Subcutaneous abdominal adipose tissue (tissue), 5 donors: ENCODE measurements at regions not wholly inside any gene's neighbourhood (a gene's known extent, or its start where the extent isn't known, plus 50 kb on each side); places are given as distances from the start of the nearest gene placed in this dataset.

Experiments
- H3K27ac ChIP-seq: one replicate; pipeline ENCODE4 v1.7.0; 2013; ENCODE audit warnings: low read depth, mild to moderate bottlenecking, inconsistent platforms, low read length, moderate library complexity
- H3K27me3 ChIP-seq, 5 donors: one replicate each; pipeline ENCODE4 v1.7.0; 2013; ENCODE audit warnings: low read length in 5 of 5, inconsistent platforms in 1 of 5; ENCODE audit not compliant: control insufficient read depth in 5 of 5, insufficient read depth in 4 of 5
- H3K36me3 ChIP-seq, 5 donors: one replicate each; pipeline ENCODE4 v1.7.0; 2013; ENCODE audit warnings: low read length in 5 of 5; ENCODE audit not compliant: control insufficient read depth in 5 of 5, insufficient read depth in 5 of 5
- H3K4me1 ChIP-seq, 5 donors: one replicate each; pipeline ENCODE4 v1.7.0; 2013; ENCODE audit warnings: low read length in 5 of 5, mild to moderate bottlenecking in 3 of 5, moderate library complexity in 1 of 5; ENCODE audit not compliant: control insufficient read depth in 5 of 5, insufficient read depth in 5 of 5
- H3K4me3 ChIP-seq, 5 donors: one replicate each; pipeline ENCODE4 v1.7.0; 2013; ENCODE audit warnings: low read length in 5 of 5, low read depth in 1 of 5
- H3K9ac ChIP-seq, 5 donors: one replicate each; pipeline ENCODE4 v1.7.0; 2013; ENCODE audit warnings: low read length in 5 of 5, mild to moderate bottlenecking in 4 of 5, moderate library complexity in 3 of 5
- H3K9me3 ChIP-seq, 5 donors: one replicate each; pipeline ENCODE4 v1.7.0; 2013; ENCODE audit warnings: low read length in 5 of 5; ENCODE audit not compliant: control insufficient read depth in 5 of 5
- donor health status: healthy.
- donor health status: healthy.
- donor health status: healthy.
- donor health status: healthy.
- donor health status: healthy.

- Histone ChIP-seq H3K36me3 (no peaks in the 10 kb centered on the region), H3K4me1 (no peaks in the 10 kb centered on the region), H3K27ac (no peak overlapping the region), H3K4me3 (no peak overlapping the region), H3K27me3 (peaks cover 3 to 13% (median 10%) of the 10 kb centered on the region in 5 donors), H3K9me3 (peaks cover 0 to 2% (median 0%) of the 10 kb centered on the region in 5 donors), H3K9ac (no peak overlapping the region)
Observed at GRCh38 chr15:29405564-29405963, 135.9 kb upstream of the NSMCE3 start.

GRCh38 chr15:29403772-29404171, 134.2 kb upstream of the NSMCE3 start:
- Histone ChIP-seq H3K9ac (no peak overlapping the region), H3K4me1 (no peaks in the 10 kb centered on the region), H3K27me3 (peaks cover 3 to 13% (median 10%) of the 10 kb centered on the region in 5 donors), H3K9me3 (peaks cover 0 to 2% (median 0%) of the 10 kb centered on the region in 5 donors), H3K4me3 (no peak overlapping the region), H3K27ac (no peak overlapping the region), H3K36me3 (no peaks in the 10 kb centered on the region)

- H3K9ac ChIP-seq: no peak overlapping the region
- H3K4me3 ChIP-seq: no peak overlapping the region
- peaks cover 0 to 2% (median 0%) of the 10 kb centered on the region in 5 donors for H3K9me3 ChIP-seq
- H3K27me3 ChIP-seq: peaks cover 3 to 13% (median 10%) of the 10 kb centered on the region in 5 donors
- H3K36me3 ChIP-seq: no peaks in the 10 kb centered on the region
- no peak overlapping the region for H3K27ac ChIP-seq
- H3K4me1 ChIP-seq: no peaks in the 10 kb centered on the region
Observed at GRCh38 chr15:29401644-29402043, 132.0 kb upstream of the NSMCE3 start.

GRCh38 chr15:29400701-29401100, 131.1 kb upstream of the NSMCE3 start:
- H3K27ac ChIP-seq: no peak overlapping the region
- no peaks in the 10 kb centered on the region for H3K4me1 ChIP-seq
- peaks cover 3 to 13% (median 10%) of the 10 kb centered on the region in 5 donors for H3K27me3 ChIP-seq
- H3K4me3 ChIP-seq: no peak overlapping the region
- H3K9ac ChIP-seq: no peak overlapping the region
- peaks cover 0 to 2% (median 0%) of the 10 kb centered on the region in 5 donors for H3K9me3 ChIP-seq
- no peaks in the 10 kb centered on the region for H3K36me3 ChIP-seq

- Histone ChIP-seq H3K4me1 (no peaks in the 10 kb centered on the region), H3K27ac (no peak overlapping the region), H3K9ac (no peak overlapping the region), H3K36me3 (no peaks in the 10 kb centered on the region), H3K27me3 (peaks cover 0 to 5% (median 3%) of the 10 kb centered on the region in 5 donors), H3K4me3 (no peak overlapping the region), H3K9me3 (no peaks in the 10 kb centered on the region)
Observed at GRCh38 chr15:29398907-29399306, 129.3 kb upstream of the NSMCE3 start.

GRCh38 chr15:29396176-29396811, 126.7 kb upstream of the NSMCE3 start:
- H3K27ac ChIP-seq: no peak overlapping the region
- no peaks in the 10 kb centered on the region for H3K36me3 ChIP-seq
- H3K4me3 ChIP-seq: no peak overlapping the region
- no peaks in the 10 kb centered on the region for H3K4me1 ChIP-seq
- peaks cover 0 to 6% (median 0%) of the 10 kb centered on the region in 5 donors for H3K9me3 ChIP-seq
- no peak overlapping the region for H3K9ac ChIP-seq
- H3K27me3 ChIP-seq: no peaks in the 10 kb centered on the region

GRCh38 chr15:29393443-29393842, 123.8 kb upstream of the NSMCE3 start:
- Histone ChIP-seq H3K36me3 (no peaks in the 10 kb centered on the region), H3K27ac (no peak overlapping the region), H3K9me3 (peaks cover 0 to 6% (median 0%) of the 10 kb centered on the region in 5 donors), H3K4me3 (no peak overlapping the region), H3K4me1 (no peaks in the 10 kb centered on the region), H3K27me3 (no peaks in the 10 kb centered on the region), H3K9ac (no peak overlapping the region)

GRCh38 chr15:29392358-29392757, 122.7 kb upstream of the NSMCE3 start:
- Histone ChIP-seq H3K9ac (no peak overlapping the region), H3K36me3 (no peaks in the 10 kb centered on the region), H3K4me3 (no peak overlapping the region), H3K27me3 (no peaks in the 10 kb centered on the region), H3K27ac (no peak overlapping the region), H3K4me1 (no peaks in the 10 kb centered on the region), H3K9me3 (peaks cover 0 to 6% (median 0%) of the 10 kb centered on the region in 5 donors)

GRCh38 chr15:29390051-29390450, 120.4 kb upstream of the NSMCE3 start:
- Histone ChIP-seq H3K9me3 (peaks cover 0 to 6% (median 0%) of the 10 kb centered on the region in 5 donors), H3K36me3 (no peaks in the 10 kb centered on the region), H3K27me3 (no peaks in the 10 kb centered on the region), H3K9ac (no peak overlapping the region), H3K4me1 (no peaks in the 10 kb centered on the region), H3K27ac (no peak overlapping the region), H3K4me3 (no peak overlapping the region)

- no peaks in the 10 kb centered on the region for H3K4me1 ChIP-seq
- peaks cover 0 to 2% (median 0%) of the 10 kb centered on the region in 5 donors for H3K9me3 ChIP-seq
- no peak overlapping the region for H3K27ac ChIP-seq
- peaks cover 0 to 6% (median 3%) of the 10 kb centered on the region in 5 donors for H3K27me3 ChIP-seq
- no peak overlapping the region for H3K9ac ChIP-seq
- H3K36me3 ChIP-seq: no peaks in the 10 kb centered on the region
- no peak overlapping the region for H3K4me3 ChIP-seq
Observed at GRCh38 chr15:29386523-29386922, 116.9 kb upstream of the NSMCE3 start.
